HL-60 (cell line): ENCODE measurements at regions not wholly inside any gene's neighbourhood (a gene's known extent, or its start where the extent isn't known, plus 50 kb on each side); places are given as distances from the start of the nearest gene placed in this dataset.

ENCODE experiments used
- CTCF ChIP-seq: IDR thresholded peaks from one replicate; pipeline ENCODE4 v1.5.1; 2011; ENCODE audit warnings: low read length, control low read depth, inconsistent platforms; ENCODE audit not compliant: insufficient read depth
- POLR2AphosphoS5 ChIP-seq: IDR thresholded peaks from 2 replicates; pipeline ENCODE4 v1.6.1; 2012; ENCODE audit warnings: low read depth
- REST ChIP-seq: IDR thresholded peaks from 2 replicates; pipeline ENCODE4 v1.6.1; 2012; ENCODE audit warnings: low read depth; ENCODE audit not compliant: insufficient replicate concordance

- TF ChIP-seq CTCF (no peak), POLR2AphosphoS5 (no peak), REST (no peak)
Observed at GRCh38 chr18:24785019-24785418, 324.6 kb downstream of the HRH4 start.
